Fibroblast of pulmonary artery (primary cell): ENCODE measurements at regions not wholly inside any gene's neighbourhood (a gene's known extent, or its start where the extent isn't known, plus 50 kb on each side); places are given as distances from the start of the nearest gene placed in this dataset.

Experiments used
- DNase-seq: peaks from one replicate; pipeline ENCODE4 v3.0.0-alpha.2; 2010; ENCODE audit warnings: low read depth
- H3K4me3 ChIP-seq: replicated peaks from 2 replicates; pipeline ENCODE4 v1.5.1; 2011; ENCODE audit warnings: low read depth, mild to moderate bottlenecking, control low read depth, low read length, moderate library complexity
- TF ChIP-seq, protein P1 (sequence below): IDR thresholded peaks from 2 replicates; pipeline ENCODE4 v1.5.1; 2011; ENCODE audit warnings: mild to moderate bottlenecking, control low read depth, low read length, inconsistent platforms; ENCODE audit errors: missing control alignments

DNA sequence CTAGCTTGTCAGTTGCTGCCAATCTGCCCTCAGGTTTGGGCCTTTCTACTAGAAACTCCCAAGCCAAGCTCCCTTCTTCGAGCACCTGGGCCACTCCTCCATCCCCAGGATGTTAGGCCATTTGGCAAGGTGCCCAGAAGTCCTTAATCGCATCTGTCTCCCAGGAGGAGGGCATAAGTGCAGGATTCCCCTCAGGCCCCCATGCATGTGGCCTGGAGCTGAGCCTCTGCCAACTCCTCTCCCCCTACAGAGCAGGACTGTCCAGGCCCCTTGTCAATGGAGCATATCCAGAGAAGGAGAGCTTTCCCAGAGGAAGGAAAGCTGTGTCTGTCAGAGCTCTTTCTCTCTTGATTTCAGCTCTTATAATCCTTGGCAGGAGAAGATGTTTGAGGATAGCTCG, 182.6 kb upstream of the ROPN1 start:
- TF ChIP-seq, protein P1, sequence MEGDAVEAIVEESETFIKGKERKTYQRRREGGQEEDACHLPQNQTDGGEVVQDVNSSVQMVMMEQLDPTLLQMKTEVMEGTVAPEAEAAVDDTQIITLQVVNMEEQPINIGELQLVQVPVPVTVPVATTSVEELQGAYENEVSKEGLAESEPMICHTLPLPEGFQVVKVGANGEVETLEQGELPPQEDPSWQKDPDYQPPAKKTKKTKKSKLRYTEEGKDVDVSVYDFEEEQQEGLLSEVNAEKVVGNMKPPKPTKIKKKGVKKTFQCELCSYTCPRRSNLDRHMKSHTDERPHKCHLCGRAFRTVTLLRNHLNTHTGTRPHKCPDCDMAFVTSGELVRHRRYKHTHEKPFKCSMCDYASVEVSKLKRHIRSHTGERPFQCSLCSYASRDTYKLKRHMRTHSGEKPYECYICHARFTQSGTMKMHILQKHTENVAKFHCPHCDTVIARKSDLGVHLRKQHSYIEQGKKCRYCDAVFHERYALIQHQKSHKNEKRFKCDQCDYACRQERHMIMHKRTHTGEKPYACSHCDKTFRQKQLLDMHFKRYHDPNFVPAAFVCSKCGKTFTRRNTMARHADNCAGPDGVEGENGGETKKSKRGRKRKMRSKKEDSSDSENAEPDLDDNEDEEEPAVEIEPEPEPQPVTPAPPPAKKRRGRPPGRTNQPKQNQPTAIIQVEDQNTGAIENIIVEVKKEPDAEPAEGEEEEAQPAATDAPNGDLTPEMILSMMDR = no peak
- no peak overlapping the region for H3K4me3 ChIP-seq
- no peak for DNase-seq

DNA sequence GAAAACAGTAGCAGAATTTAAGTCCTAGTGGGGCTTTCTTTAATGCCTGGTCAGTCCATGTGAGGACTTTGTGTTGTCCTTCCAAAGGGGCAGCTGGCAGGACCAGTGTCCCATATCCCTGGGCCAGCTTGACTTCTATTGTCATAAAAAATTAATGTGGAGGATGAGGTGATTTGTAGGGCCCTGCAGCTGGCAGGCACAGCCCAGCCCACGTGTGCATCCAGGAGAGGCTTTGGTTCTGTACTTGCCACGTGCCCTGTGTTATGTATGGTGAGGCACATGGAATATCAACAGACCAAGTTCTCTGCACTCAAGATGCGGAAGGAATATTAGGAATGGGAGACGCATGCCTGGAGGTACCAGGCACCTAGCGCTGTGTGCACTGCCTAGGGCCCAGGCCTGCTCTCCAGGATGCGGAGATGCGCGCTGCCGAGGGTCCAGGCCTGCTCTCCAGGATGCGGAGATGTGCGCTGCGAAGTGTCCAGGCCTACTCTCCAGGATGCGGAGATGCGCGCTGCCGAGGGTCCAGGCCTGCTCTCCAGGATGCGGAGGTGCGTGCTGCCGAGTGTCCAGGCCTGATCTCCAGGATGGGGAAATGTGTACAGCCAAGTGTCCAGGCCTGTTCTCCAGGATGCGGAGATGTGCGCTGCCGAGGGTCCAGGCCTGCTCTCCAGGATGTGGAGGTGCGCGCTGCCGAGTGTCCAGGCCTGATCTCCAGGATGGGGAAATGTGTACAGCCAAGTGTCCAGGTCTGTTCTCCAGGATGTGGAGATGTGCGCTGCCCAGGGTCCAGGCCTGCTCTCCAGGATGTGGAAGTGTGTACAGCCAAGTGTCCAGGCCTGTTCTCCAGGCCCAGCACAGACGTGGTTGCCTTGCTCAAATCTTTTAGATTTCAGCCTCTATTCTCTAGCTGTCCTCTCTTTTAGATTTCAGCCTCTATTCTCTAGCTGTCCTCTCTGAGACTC, 183.3 kb upstream of the ROPN1 start:
- no peak for DNase-seq
- H3K4me3 ChIP-seq = no peak overlapping the region
- TF ChIP-seq, protein P1 = no peak

DNA sequence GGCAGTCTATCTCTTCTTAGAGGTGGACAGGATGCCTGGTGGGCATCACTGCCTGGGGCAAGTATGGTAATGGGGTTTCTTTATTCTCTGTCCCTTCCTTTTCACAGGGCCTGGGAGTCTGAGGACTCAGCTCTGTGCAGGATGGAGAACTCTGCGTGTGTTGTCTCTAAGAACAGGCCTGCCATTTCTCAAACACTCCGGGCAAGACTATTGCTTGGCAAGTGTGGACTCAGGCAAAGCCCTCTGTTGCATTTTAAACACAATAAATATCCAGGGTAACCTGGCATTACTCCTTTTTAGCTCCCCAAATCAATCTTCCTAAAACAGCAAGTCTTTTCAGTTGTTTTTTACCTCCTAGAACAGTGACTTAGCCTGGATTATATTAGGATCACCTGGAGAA, 185.1 kb upstream of the ROPN1 start:
- no peak overlapping the region for H3K4me3 ChIP-seq
- DNase-seq = no peak
- TF ChIP-seq, protein P1 = no peak

DNA sequence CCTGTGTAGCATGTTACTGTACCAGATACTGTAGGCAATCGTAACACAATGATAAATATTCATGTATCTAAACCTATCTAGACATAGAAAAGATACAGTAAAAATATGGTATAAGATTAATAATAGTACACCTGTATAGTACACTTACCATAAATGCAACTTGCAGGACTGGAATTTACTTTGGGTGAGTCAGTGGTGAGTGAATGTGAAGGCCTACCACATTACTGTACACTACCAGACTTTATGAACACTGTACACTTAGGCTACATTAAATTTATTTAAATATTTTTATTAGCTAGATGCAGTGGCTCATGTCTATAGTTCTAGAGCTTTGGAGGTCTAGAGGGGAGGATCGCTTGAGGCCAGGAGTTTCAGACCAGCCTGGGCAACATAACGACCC, 186.6 kb upstream of the ROPN1 start:
- no peak for DNase-seq
- H3K4me3 ChIP-seq = no peak overlapping the region
- TF ChIP-seq, protein P1 = no peak

DNA sequence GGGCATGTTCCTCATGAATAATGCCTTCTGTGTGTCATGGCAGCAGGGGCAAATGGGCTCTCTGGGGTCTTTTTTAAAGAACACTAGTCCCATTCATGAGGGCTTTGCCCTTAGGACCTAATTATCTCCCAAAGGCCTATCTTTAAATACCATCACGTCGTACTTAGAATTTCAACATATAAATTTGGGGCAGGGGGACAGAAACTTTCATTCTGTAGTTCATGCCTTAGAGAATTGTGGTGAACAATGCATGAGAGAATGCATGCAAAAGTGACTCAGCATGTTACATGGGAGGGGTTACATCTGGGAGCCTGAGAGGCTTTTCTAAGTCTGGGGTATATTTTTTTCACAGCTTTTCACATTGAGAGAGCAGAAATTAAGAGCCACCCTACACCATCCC, 208.5 kb upstream of the ROPN1 start:
- H3K4me3 ChIP-seq = no peak overlapping the region
- TF ChIP-seq, protein P1 = no peak
- peak; percentile 6 for DNase-seq

DNA sequence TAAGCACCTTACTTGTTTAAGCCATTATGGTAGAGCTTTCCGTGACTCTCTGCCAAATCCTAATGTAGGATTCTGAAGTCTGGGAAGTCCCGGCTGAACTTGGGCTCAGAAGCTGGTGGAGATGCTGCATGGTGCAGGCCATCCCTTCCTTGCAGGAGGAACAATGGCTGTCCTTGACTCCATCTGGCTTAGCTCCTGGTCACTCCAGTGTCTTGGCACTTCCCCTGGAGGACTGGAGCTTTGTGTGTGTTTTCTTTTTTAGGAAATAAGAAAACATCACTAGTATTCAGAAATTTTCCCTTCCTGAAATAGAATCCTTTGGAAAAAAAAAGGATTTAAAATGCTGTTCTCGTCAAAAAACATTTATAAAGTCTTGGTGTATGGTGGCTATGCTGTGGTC, 209.3 kb upstream of the ROPN1 start:
- TF ChIP-seq, protein P1 = no peak
- DNase-seq = no peak
- H3K4me3 ChIP-seq = no peak overlapping the region

DNA sequence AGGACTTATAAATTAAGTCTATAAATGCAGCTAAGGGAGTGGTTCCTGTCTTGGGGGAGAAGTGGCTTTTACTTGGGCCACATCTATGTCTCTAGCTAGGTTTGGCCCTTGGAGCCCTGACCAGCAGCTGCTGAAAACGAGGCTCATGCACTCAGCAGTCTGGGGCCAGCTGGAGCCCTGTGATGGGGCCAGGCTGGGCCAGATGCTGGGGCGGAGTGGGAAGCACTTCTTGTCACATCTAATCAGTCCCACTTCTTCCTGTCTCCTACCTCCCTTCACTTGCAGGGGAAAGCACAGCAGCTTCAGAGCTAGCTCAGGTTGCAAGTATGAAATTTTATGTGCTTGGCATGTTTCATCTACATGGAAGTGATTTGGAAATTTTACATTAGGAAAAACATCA, 209.9 kb upstream of the ROPN1 start:
- no peak for DNase-seq
- TF ChIP-seq, protein P1 = no peak
- H3K4me3 ChIP-seq = no peak overlapping the region
